Omental fat pad (tissue), 3 donors: ENCODE measurements at regions not wholly inside any gene's neighbourhood (a gene's known extent, or its start where the extent isn't known, plus 50 kb on each side); places are given as distances from the start of the nearest gene placed in this dataset.

Experiments used
- ATAC-seq: fragments of 150-250 bp; one replicate; pipeline ENCODE4 v1.9.1; 2016; ENCODE audit warnings: mild to moderate bottlenecking, moderate library complexity; ENCODE audit not compliant: low FRiP score
- DNase-seq: peaks from one replicate; pipeline ENCODE4 v3.0.0-alpha.2; 2019; ENCODE audit warnings: low spot score
- TF ChIP-seq, protein P1 (sequence below), 3 donors: fragments of 450-650 bp; IDR thresholded peaks; one replicate each; pipeline ENCODE4 v1.5.1; 2016 to 2017; ENCODE audit warnings: antibody characterized with exemption in 3 of 3, mild to moderate bottlenecking in 3 of 3, moderate library complexity in 2 of 3

DNA sequence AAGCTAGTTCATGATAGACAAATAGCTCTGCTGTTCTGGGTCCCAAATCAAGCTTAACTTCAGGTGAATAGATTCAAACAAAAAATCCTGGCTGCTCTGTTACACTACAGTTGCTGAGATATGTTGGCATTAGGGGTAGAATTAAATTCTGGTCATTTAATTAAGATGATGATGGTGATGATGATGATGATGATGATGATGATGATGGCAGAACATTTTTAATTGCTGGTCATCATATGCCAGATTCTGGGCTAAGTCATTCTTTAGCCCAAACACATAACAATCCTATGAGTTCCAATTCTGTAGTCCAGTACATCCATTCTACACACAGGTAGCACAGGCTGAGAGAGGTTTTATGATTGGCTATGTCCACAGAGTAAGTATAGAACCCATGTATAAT, 741.5 kb downstream of the STIM2 start:
- ATAC-seq (no peak), DNase-seq (no peak)
- TF ChIP-seq, protein P1, sequence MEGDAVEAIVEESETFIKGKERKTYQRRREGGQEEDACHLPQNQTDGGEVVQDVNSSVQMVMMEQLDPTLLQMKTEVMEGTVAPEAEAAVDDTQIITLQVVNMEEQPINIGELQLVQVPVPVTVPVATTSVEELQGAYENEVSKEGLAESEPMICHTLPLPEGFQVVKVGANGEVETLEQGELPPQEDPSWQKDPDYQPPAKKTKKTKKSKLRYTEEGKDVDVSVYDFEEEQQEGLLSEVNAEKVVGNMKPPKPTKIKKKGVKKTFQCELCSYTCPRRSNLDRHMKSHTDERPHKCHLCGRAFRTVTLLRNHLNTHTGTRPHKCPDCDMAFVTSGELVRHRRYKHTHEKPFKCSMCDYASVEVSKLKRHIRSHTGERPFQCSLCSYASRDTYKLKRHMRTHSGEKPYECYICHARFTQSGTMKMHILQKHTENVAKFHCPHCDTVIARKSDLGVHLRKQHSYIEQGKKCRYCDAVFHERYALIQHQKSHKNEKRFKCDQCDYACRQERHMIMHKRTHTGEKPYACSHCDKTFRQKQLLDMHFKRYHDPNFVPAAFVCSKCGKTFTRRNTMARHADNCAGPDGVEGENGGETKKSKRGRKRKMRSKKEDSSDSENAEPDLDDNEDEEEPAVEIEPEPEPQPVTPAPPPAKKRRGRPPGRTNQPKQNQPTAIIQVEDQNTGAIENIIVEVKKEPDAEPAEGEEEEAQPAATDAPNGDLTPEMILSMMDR (IDR thresholded peaks at IDR 0.05), result no peak

DNA sequence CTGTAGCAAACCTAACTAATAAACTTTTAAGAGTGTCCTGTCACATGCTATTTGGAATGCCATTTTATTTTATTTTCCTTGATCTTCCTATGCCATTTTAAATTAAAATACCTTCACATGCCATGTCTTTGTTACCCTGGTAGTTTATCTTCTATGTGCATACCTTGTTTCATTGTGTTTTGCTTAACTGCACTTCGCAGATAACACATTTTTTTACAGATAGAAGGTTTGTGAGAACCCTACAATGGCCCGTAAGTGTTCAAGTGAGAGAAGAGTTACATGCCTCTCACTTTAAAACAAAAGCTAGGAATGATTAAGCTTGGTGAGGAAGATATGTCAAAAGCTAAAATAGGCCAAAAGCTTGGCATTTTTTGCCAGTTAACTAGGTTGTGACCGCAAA, 744.1 kb downstream of the STIM2 start:
- TF ChIP-seq, protein P1 (IDR thresholded peaks at IDR 0.05), result no peak
- DNase-seq (no peak), ATAC-seq (no peak)

DNA sequence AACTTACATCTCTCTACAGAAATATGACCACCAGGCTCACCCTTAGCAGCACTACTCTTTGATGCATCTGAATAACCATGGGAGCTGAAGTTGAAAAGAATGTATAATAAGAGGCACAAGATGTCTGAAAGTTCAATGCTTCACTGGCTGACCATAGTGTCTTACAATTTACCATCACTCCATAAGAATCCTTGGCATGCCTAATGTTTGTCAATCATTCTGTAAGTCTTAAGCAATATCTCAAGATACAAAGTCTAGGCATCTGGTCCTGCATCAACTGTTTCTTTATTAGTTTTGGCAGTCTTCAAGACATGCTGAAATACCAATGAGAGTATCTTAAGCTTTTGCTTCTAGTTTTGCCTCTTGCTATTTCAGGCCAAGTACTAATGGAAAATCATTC, 755.5 kb downstream of the STIM2 start:
- TF ChIP-seq, protein P1 (IDR thresholded peaks at IDR 0.05), result no peak
- ATAC-seq (no peak), DNase-seq (no peak)

DNA sequence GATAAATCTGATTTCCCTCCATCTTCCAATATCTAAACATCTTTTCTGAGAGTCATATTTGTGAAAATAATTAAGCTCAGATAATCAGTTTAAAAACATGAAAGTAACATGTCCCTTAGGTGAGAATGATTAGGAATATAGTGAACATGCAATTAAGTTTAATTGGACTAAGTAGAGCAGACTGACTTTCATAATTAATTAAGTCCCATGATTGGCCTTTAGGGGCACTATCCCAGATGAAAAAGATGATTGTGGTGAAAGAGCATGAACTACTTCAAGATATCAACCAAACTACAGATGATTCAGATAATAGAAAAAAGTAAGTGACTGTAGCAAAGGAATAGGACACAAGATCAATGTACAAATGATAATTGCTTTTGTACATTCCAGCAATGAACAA, 758.8 kb downstream of the STIM2 start:
- DNase-seq (no peak), ATAC-seq (no peak)
- TF ChIP-seq, protein P1 (IDR thresholded peaks at IDR 0.05), result no peak

DNA sequence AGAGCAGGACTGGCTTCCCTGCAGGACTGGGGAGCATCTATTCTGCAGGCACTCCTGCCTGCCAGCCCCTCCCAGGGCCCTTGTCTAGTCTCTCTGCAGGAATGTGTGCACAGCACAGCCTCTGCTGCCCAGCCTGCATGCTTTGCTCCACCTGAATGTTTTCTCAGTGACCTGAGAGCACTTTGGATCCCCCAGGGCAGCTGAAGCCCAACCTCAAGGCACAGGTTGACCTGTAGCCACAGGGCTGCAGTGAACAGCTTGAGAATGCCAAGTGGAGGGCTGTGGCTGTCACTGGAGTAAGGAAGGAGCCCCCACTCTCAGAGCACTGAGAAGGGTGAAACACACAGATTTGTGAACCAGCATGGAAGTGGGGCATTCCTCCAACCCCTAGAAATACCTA, 760.2 kb downstream of the STIM2 start:
- DNase-seq, result no peak
- TF ChIP-seq, protein P1 (IDR thresholded peaks at IDR 0.05), result no peak
- no peak for ATAC-seq

DNA sequence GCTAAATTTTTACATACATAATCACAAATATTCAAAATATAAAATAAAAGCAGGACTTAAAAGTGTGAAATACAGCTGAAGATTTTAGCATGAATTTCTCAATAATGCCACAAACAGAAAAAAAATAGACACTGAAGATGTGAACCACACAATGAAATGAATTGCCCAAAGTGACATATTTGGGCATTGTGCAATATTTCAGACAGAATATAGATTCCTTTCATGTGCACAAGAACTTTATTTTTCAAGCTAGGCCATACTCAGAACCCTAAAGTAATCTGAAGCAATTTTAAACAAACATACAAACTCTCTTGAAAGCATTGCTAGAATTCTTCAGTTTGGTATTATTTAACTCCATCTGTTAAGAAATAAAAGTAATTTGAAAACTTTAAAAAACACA, 764.1 kb downstream of the STIM2 start:
- no peak for DNase-seq
- TF ChIP-seq, protein P1 (IDR thresholded peaks at IDR 0.05), result no peak
- no peak for ATAC-seq

DNA sequence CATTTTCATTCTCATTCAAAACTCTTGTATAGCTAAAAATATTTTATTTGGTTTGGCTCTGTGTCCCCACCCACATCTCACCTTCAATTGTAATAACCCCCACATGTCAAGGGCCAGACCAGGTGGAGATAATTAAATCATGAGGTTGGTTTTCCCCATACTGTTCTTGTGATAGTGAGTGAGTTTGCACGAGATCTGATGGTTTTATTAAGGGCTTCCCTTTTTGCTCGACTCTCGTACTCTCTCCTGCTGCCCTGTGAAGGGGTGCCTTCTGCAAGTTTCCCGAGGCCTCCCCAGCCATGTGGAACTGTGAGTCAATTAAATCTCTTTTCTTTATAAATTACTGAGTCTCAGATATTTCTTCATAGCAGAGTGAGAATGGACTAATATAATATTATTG, 768.0 kb downstream of the STIM2 start:
- DNase-seq, result no peak
- TF ChIP-seq, protein P1 (IDR thresholded peaks at IDR 0.05), result no peak
- no peak for ATAC-seq
